GM23248 (cell line): ENCODE measurements at regions not wholly inside any gene's neighbourhood (a gene's known extent, or its start where the extent isn't known, plus 50 kb on each side); places are given as distances from the start of the nearest gene placed in this dataset.

ENCODE experiments used
- EZH2 ChIP-seq: fragments of 200-600 bp; sonication (generic); IDR thresholded peaks from 2 replicates; pipeline ENCODE4 v1.6.1; 2018; ENCODE audit warnings: antibody characterized with exemption, mild to moderate bottlenecking; ENCODE audit not compliant: insufficient read depth, poor library complexity, severe bottlenecking
- EZH2phosphoT487 ChIP-seq: fragments of 200-600 bp; sonication (generic); IDR thresholded peaks from 2 replicates; pipeline ENCODE4 v1.6.1; 2018; ENCODE audit warnings: antibody characterized with exemption, moderate library complexity, mild to moderate bottlenecking, low read depth; ENCODE audit not compliant: insufficient read depth

- TF ChIP-seq EZH2 (no peak), EZH2phosphoT487 (no peak)
Measured at GRCh38 chr2:45273412-45274249, 264.4 kb upstream of the SIX2 start.
